DMS153 treated with DMSO at 0.1 percent for 48 hours (cell line): ENCODE measurements at regions not wholly inside any gene's neighbourhood (a gene's known extent, or its start where the extent isn't known, plus 50 kb on each side); places are given as distances from the start of the nearest gene placed in this dataset.
A peak's percentile ranks its signal among the peaks of the same experiment; 100 is the strongest.
"Not testable (repeated sequence)": the region's sequence is repeated elsewhere in the genome, so short reads cannot be mapped to it uniquely, and the experiment has no call there.

Experiments used
- DNase-seq: peaks from one replicate; lab custom pipeline; 2025; ENCODE audit not compliant: unreplicated experiment; lab: John Stamatoyannopoulos, UW

DNA sequence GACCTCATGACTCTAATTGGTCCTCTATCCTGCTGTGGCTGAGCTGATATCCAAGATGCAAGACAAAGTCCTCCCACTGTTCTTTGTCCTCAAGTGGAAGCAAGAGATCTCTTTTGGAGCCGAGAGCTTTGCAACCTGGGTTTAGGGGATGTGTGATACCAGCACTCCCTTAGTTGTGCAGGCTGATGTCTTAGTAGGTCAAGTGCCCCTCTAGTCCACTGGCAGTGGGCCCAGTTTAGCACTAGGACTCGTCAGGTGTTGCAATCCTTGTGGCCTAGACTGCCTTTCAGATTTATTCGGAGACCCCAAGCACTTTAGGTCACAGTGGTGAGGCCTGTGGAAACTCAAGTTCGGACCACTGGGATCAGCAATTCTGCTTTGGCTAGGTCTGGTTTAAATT, 64.0 kb downstream of the GPRASP3 start:
- no peak for DNase-seq

DNA sequence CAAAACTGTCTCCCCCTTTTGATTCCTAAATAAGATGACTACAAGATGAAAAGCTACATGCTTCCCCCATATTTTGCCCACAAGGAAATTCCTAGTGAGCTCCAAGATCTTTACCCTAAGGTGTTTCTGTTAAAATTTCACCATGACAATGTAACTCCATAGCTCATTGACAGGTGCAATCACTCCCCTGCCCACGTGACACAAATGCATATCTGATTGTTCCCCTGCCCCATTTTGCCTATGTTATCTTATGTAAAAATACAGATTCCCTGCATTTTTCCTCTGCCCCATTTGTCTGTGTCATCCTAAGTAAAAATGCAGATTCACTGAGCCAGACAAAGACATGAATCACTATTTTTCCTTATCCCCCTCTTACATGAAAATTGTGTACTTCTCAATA, 66.7 kb downstream of the GPRASP3 start:
- no peak for DNase-seq

DNA sequence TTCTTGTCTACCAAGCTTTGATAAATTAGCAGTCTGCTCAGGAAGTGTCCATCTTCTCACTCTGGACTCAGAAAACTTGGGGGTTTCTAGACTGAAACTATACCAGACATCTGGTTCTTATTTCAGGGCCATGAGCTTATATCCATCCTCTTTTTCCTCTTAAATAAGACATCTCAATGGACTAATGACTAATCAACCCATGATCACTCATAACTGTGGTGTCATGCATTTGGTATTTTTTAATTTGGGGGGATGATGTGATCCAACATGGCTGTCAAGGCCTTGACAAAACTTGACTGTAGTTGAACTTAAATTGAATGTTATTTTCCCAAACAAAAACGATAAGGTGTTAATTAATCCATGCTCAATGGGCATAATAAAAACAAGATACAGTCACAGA, 87.8 kb downstream of the GPRASP3 start:
- no peak for DNase-seq

DNA sequence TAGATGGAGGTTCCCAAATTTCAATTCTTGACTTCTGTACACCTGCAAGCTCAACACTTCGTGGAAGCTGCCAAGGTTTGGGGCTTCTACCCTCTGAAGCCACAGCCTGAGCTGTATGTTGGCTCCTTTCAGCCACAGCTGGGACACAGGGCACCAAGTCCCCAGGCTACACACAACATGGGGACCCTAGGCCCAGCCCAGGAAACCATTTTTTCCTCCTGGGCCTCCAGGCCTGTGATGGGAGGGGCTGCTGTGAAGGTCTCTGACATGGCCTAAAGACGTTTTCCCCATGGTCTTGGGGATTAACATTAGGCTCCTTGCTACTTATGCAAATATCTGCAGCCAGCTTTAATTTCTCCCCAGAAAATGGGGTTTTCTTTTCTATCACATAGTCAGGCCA, 97.7 kb downstream of the GPRASP3 start:
- DNase-seq, result not testable (repeated sequence)

DNA sequence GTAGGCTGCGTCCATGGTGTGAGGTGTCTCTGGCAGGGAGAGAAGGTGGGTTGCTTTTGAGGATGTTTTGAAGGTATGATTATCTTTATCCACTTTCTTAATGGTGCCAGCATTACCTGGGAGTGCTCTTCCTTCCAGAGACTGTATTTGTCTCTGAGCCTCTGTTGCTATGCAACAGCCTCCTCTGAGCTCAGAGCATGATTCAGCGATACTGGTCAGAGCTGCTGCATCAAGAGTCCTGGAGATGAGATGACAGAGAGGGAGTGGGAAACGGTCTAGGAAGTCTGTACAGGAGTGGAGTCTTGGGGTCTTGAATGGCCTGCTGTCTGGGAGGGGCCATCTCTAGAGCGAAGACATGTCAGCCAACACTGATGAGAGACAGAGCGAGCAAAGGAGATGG, 104.4 kb upstream of the RAB40AL start:
- no peak for DNase-seq

DNA sequence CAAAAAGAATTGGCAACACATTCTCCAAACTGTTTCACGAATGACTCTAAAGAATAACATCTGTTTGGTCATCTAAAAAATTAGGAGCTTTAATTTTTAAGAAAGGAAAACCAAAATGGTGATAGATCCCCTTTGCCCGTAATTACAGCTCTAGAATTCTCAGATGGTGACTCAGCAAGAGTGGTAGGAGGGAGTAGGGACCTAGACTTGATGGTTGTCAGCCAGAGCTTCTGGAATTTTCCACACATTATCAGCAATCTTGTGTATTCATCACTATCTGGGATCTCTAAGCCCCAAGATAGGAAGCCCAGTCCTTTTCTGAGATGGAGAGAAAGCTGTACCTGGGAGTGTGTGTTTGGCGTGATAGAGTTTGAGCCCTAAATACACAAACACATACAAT, 103.9 kb upstream of the RAB40AL start:
- DNase-seq, result no peak

DNA sequence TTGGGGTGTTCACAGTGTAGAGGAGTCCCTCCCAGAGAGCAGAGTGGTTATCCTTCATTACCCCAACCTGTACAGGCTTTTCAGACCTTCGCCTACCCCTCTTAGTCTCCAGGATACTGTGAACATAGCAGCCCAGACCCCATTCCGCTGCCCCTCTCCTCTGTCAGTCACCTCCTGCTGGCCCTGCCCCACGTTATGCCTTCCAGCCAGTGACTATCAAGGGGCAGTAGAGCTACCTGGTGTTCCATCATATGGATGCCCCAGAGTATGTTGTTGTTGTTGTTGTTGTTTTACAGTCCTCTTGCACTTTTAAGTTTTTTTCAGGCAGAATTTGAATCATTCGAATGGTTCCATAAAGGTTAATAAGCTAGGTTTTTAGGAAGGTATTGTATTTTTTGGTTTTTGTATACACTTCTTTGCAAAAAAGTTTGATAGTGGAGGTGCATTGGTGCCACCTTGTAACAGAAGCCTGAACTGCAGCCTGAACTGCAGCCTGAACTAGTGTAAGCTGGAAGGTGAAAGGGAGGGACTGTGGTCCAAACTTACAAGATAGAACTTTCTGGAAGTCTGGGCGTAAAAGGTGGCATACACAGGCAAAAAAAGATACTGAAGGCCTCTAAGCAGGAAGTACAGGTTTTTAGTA, 101.4 kb upstream of the RAB40AL start:
- no peak for DNase-seq

DNA sequence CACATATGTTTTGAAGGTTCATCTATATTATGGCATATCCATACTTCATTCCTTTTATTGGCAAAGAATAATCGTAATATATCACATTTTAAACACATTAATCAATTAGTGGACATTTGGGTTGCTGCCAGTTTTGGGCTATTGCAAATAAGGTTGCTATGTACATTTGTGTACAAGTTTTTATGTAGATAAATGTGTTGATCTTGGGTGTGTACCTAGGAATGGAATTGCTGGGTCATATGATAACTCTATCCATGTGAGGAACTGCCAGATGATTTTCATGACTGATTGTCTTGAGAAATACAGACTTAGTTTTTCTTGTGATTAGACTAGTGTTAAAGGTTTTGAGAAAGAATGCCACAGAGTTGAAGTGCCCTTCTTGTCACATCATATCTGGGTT, 99.2 kb upstream of the RAB40AL start:
- DNase-seq, result no peak

DNA sequence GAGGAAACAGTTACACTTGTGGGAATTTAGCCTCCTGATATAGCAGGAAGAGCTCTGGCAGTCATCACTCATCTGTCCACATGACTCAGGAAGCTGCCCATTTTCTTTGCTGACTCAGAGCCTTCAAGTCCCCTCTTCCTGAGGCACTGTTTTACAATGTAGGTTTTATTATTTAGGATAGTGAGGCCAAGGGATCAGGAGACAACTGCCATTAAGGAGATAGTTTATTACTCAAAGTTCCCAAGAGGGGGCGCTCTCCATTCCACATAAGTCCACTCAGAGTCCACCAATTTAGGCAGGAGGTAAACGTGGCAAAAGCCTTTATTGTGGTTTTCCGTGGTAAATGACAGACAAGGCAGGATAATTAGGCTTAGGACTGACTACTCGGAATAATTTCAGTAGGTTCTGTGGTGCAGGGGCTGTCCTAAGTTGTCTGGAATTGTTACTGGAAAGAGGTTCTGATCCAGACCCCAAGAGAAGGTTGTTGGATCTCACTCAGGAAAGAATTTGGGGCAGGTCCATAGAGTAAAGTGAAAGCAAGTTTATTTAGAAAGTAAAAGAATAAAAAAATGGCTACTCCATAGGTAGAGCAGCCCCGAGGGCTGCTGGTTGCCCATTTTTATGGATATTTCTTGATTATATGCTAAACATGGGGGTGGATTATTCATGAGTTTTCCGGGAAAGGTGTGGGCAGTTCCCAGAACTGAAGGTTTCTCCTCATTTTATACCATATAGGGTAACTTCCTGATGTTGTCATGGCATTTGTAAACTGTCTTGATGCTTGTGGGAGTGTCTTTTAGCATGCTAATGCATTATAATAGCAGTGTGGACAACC, 96.0 kb upstream of the RAB40AL start:
- no peak for DNase-seq

DNA sequence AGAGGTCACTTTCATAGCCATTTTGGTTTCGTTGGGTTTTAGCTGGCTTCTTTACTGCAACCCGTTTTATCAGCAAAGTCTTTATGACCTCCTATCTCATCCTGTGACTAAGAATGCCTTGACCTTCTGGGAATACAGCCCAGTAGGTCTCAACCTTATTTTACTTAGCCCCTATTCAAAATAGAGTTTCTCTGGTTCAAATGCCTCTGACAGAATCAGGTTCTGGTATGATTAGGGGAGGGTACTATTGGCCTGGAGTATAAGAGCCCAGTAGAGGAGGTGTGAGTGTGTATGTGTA, 95.4 kb upstream of the RAB40AL start:
- no peak for DNase-seq

DNA sequence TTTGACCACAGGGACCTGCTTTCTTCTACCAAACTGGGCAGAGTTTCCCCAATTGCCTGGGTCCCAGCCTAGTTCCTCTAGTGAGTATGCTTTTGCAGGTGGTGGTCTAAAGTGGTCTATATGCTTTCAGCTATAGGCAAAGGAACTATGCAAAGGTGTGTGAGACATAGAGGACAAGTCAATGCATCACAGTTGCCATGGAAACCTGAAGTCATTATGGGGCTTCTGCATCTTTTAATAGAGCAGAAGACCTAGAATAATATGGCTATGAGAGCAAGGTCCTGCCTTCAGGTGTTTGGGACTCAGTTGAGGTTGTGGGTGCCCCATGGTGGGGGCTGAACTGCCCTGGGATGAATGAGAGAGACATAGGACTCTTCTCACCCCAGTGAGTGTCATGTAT, 92.1 kb upstream of the RAB40AL start:
- no peak for DNase-seq

DNA sequence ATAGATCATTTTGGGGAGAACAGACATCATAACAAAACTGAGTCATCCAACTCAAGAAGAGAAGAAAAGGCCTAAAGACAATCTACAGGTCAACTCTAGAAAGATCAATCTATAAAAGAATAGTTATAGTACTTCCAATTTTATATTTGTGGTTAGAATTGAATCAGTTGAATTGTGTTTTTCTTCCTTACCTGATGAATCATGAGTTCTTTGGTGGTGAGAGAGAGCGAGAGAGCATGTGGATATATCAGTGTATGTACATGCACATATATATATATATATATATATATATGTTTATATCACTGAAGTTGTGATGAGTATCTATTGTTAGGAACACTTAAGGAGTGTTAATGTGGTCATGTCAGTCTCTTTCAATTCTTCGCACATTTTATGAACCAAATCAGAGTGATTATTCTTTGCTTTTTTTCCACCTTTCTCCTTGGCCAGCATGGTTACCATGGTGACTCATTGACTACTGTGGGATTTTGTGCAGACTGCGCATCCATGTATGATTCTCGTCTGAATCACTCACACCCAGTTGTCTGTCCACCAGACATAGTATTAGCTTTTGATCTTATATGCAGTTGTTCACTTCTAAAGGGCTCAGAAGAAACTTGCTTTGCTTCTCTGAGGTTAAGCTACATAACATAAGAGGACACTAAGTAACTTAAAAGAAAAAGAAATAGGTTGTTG, 90.4 kb upstream of the RAB40AL start:
- DNase-seq, result no peak

DNA sequence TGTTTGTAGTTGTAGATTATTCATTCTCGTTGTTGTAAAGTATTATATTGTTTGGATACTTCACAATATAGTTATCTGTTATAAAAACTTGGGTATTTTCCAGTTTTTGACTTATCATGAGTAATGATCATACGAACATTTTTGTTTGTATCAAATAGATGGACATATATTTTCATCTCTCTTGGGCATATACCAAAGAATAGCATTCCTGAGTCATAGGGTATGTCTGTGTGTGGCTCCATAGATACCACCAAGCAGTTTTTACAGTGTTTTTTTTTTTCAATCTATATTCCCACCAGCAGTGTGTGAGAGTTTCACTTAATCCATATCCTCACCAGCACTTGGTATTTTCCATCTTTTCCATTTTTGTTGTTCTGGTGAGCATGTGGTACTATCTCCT, 89.7 kb upstream of the RAB40AL start:
- no peak for DNase-seq

DNA sequence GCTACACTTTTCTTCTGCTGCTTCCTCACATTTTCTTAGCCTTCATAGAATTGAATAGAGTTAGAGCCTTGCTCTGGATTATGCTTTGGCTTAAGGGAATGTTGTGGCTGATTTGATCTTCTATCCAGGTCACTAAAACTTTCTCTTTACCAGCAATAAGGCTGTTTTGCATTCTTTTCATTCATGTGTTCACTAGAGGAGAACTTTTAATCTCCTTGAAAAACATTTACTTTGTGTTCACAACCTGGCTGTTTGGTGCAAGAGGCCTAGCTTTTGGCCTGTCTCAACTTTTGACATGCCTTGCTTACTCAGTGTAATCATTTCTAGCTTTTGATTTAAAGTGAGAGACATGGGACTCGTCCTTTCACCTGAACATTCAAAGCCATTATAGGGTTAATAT, 87.7 kb upstream of the RAB40AL start:
- no peak for DNase-seq

DNA sequence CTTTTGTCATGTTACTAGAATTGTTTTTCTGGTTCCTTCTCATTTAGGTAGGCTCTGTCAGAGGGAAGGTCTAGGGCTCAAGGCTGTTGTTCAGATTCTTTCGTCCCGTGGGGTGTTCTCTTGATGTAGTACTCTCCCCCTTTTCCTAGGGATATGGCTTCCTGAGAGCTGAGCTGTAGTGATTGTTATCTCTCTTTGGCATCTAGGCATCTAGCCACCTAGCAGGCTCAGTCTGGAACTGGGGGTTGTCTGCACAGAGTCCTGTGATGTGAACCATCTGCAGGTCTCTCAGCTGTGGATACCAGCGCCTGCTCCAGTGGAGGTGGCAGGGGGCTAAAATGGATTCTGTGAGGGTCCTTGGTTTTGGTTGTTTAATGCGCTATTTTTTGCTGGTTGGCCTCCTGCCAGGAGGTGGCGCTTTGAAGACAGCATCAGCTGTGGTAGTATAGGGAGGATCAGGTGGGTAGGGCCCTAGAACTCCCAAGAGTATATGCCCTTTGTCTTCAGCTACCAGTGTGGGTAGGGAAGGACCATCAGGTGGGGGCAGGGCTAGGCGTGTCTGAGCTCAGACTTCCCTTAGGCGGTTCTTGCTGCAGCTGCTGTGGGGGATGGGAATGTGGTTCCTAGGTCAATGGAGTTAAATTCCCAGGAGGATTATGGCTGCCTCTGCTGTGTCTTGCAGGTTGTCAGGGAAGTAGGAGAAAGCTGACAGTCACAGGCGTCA, 78.1 kb upstream of the RAB40AL start:
- not testable (repeated sequence) for DNase-seq

DNA sequence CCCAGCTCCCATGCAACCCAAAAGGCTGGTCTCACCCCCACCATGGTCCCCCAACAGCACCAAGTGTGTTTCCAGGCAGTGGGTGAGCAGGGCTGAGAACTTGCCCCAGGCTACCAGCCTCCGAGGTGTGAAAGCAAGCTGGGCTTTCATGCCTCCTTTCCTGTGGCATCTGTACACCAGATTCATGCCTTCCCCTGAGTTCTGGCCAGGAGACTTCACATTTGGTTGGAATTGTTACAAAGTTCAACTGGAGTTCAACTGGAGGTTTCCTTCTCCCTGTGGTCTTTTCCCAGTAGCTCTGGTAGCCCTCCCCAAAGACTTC, 77.6 kb upstream of the RAB40AL start:
- no peak for DNase-seq

DNA sequence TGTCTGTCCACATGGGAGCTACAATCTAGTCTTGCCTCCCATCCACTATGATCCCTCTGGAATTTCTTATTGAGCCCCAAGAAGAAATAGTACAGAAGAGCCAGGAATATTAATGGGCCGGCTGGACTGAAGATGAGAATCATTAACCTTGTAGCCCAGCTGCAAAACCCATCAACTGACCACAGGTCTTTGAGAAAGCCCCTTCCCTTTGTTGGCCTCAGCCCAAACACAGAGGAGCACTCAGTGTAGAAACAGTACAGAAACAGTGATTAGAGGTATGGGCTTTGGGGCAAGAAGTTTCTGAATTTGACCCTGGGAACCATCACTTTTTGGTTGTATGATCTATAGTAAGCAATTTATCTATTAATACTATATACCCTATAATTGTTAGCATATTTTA, 76.8 kb upstream of the RAB40AL start:
- no peak for DNase-seq

DNA sequence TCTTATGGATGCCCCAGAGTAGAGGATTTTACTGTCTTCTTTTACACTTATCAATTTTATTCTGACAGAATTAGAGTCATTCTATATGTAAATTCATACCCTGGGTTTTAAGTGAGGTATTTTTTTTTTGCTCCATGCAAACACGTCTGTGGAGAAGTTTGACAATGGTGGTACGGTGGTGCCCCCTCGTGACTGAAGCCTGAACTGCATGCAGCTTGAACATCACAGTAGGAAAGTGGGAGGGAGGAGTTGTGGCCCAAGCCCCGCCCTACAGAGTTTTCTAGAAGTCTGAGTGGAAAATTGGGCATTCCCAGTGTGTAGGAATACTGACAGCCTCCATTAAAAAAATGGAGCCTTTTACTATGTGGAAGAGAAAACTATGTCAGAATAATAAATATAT, 73.3 kb upstream of the RAB40AL start:
- peak; percentile 30 for DNase-seq

DNA sequence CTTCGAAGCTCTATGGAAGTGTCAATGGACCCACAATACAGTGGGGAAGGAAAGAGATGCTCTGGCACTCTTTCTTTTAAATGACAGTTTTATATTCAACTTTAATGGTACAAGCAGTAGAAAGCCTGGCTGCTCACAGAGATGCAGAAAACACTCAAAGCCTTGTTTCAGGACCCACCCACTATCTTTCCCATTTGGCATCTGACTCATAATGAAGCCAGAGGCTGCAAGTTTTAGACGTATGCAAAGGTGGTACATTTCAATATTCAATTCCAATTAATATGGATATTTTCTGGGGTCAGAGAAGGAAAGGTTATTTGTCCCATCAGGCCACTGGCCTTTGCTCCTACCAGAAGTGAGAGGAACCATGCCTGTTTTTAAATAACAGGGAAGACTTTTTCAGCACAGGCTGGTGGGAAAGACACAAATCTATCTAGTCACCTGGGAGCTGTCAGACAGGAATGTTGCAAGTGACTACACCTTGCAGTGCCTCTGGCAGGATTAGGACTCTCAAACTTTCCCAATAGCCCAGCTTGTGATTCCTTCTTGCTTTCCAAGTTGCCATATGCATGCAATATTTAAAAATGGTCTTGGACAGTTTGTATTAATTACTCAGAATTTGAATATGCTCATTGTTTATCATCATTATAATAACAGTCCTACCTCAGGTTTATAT, 70.0 kb upstream of the RAB40AL start:
- no peak for DNase-seq

DNA sequence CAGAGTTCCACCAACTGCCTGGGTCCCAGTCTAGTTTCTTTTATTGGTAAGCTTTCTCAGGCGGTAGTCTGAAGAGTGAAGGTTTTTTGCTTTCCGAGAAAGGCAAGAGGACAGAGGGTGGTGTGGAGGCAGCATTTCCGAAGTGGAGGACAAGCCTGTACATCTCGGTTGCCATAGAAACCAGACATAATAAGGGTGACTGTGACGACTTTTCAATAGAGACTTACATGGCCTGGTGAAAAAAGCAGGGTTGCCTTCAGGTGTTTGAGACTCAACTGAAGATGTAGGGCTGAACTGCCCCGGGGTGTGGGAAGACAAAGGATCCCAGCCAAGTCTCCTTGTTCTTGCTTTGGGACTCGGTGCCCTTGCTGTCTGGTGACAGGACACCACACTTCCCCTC, 53.6 kb upstream of the RAB40AL start:
- no peak for DNase-seq
